Stomach (tissue), 8 donors: ENCODE measurements at regions not wholly inside any gene's neighbourhood (a gene's known extent, or its start where the extent isn't known, plus 50 kb on each side); places are given as distances from the start of the nearest gene placed in this dataset.

Source experiments
- DNase-seq, 2 donors: peaks; one replicate each; pipeline versions ENCODE4 v3.0.0 to v3.0.0-alpha.2; 2013 to 2019
- H3K27ac ChIP-seq, 5 donors: fragments of 200-600 bp in 4 of 5; sonication (generic) in 4 of 5; one replicate each; pipeline ENCODE4 v1.5.1; 2013 to 2019; ENCODE audit warnings: mild to moderate bottlenecking in 1 of 5, moderate library complexity in 1 of 5
- H3K27me3 ChIP-seq, 3 donors: fragments of 200-600 bp; sonication (generic); one replicate each; pipeline ENCODE4 v1.5.1; 2017 to 2019; ENCODE audit warnings: mixed run types in 1 of 3
- H3K36me3 ChIP-seq, 4 donors: fragments of 200-600 bp; sonication (generic); 1 replicate in 3 of 4; 2 replicates in 1 of 4; pipeline ENCODE4 v1.5.1; 2016 to 2019
- H3K4me1 ChIP-seq, 4 donors: fragments of 200-600 bp; sonication (generic); one replicate each; pipeline ENCODE4 v1.5.1; 2016 to 2019
- H3K4me3 ChIP-seq, 4 donors: fragments of 200-600 bp; sonication (generic) in 3 of 4; one replicate each; pipeline ENCODE4 v1.5.1; 2016 to 2019; ENCODE audit warnings: mild to moderate bottlenecking in 1 of 4
- H3K9me3 ChIP-seq, 4 donors: fragments of 200-600 bp; sonication (generic); one replicate each; pipeline ENCODE4 v1.5.1; 2016 to 2019
- EP300 ChIP-seq: sonication (generic); formaldehyde crosslinking; IDR thresholded peaks from one replicate; pipeline ENCODE4 v1.6.1; 2017; ENCODE audit warnings: antibody characterized with exemption
- POLR2A ChIP-seq, 4 donors: fragments of 450-650 bp; IDR thresholded peaks; one replicate each; pipeline ENCODE4 v1.6.1; 2016; ENCODE audit warnings: antibody characterized with exemption in 4 of 4, control low read depth in 2 of 4, mild to moderate bottlenecking in 1 of 4, moderate library complexity in 1 of 4
- POLR2AphosphoS5 ChIP-seq, 3 donors: sonication (generic); formaldehyde crosslinking; IDR thresholded peaks; one replicate each; pipeline ENCODE4 v1.6.1; 2016; ENCODE audit warnings: antibody characterized with exemption in 3 of 3
- WGBS, 5 donors: extraction: QIAGEN DNeasy Blood & Tissue Kit in 3 of 5; methylation state at CpG; one replicate each; pipeline versions ENCODE4 v1.1.5 to v1.1.7; 2013 to 2018; 5-methylcytosine and 5-hydroxymethylcytosine counted together
- intact Hi-C: fragments of 100-400 bp; cut with DNase I; formaldehyde crosslinking; loops from one replicate; pipeline ENCODE4 v1.15.1; 2023; ENCODE audit warnings: low total_unique reads
- TF ChIP-seq, protein P1 (sequence below), 7 experiments: fragments of 450-650 bp in 4 of 7; fragments of 200-600 bp in 3 of 7; sonication (generic) in 3 of 7; IDR thresholded peaks; one replicate each; pipeline ENCODE4 v1.5.1; 2016 to 2019; ENCODE audit warnings: antibody characterized with exemption in 7 of 7, control low read depth in 2 of 7, mild to moderate bottlenecking in 1 of 7
- donor health status: healthy with polysubstance abuse.
- donor health status: Bipolar disorder and iron deficiency.
- donor health status: healthy.

DNA sequence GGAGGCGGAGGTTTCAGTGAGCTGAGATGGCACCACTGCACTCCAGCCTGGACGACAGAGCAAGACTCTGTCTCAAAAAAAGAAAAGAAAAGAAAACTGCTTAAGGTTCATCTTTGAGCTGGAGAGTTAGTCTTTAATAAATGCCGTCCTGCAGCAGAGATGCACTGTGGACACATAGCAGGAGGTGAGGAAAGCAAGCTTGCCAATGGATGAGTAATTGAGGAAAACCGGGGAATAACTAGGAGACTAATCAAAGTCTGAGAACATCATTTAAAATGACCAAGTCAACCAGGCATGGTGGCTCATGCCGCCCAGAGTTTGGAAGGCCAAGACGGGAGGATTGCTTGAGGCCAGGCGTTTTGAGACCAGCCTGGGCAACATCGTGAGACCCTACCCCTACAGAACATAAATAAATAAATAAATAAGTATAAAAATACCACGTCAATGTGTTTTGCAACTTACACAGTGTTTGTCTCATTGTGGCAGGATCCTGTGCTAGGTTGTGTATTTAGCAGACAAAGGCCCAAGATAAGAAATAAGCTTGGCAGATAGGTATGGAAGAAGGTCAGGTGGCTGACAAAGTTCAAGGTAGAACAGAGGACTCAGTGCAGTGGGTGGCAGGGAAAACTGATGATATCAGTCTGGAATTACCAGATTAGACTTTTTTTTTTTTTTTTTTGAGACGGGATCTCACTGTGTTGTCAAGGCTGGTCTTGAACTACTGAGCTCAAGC lies 115.7 kb upstream of the KMT2C start:
- H3K4me3 ChIP-seq: no peak overlapping the region
- DNase-seq: no peak
- TF ChIP-seq EP300 (no peak), POLR2A (IDR thresholded peaks at IDR 0.05) (no peak), POLR2AphosphoS5 (IDR thresholded peaks at IDR 0.05) (no peak)
- TF ChIP-seq, protein P1, sequence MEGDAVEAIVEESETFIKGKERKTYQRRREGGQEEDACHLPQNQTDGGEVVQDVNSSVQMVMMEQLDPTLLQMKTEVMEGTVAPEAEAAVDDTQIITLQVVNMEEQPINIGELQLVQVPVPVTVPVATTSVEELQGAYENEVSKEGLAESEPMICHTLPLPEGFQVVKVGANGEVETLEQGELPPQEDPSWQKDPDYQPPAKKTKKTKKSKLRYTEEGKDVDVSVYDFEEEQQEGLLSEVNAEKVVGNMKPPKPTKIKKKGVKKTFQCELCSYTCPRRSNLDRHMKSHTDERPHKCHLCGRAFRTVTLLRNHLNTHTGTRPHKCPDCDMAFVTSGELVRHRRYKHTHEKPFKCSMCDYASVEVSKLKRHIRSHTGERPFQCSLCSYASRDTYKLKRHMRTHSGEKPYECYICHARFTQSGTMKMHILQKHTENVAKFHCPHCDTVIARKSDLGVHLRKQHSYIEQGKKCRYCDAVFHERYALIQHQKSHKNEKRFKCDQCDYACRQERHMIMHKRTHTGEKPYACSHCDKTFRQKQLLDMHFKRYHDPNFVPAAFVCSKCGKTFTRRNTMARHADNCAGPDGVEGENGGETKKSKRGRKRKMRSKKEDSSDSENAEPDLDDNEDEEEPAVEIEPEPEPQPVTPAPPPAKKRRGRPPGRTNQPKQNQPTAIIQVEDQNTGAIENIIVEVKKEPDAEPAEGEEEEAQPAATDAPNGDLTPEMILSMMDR (IDR thresholded peaks at IDR 0.05): no peak
- intact Hi-C loops: no loop called here
- WGBS, 5 donors: 71 to 80% (median 77%) methylated on average over 10 of the region's 10 CpGs
- H3K4me1 ChIP-seq: no peaks in the 10 kb centered on the region
- H3K36me3 ChIP-seq: no peaks in the 10 kb centered on the region
- no peaks in the 10 kb centered on the region for H3K9me3 ChIP-seq
- no peaks in the 10 kb centered on the region for H3K27me3 ChIP-seq
- no peak overlapping the region for H3K27ac ChIP-seq

DNA sequence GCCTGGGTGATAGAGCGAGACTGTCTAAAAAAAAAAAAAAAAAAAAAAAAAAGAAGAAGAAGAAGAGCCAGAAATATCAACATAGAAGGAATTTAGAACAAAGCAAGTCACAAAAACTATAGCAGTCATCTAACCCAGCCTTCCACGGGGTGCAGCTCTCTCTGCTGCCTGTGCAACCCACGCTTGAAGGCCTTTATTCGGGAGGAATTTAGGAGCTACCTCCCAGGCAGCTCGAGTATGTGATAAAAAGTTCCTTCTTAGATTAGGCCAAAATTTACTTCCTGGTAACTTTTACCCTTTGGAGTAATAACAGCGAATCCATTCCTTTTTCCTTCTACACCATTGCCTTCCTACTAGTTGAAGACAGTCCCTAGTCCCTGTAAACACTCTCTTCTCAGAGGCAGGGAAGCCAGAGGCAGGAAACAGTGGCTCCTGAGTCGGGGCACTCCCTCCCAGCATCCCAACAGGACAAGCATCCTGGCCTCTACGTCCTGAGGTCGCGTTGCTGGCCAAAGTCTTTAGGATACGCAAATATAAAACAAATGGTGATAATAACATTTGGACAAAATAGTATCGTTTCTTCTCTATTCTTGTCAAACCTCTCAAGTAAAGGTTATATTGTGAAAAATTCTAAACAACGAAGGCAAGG lies 109.3 kb upstream of the KMT2C start:
- no peaks in the 10 kb centered on the region for H3K9me3 ChIP-seq
- no peaks in the 10 kb centered on the region for H3K27me3 ChIP-seq
- intact Hi-C loops: no loop called here
- H3K36me3 ChIP-seq: no peaks in the 10 kb centered on the region
- 28 to 58% (median 39%) methylated on average over 12 to 13 of the region's 13 CpGs for WGBS, 5 donors
- DNase-seq: no peak
- no peaks in the 10 kb centered on the region for H3K4me1 ChIP-seq
- no peak overlapping the region for H3K4me3 ChIP-seq
- no peak for TF ChIP-seq POLR2A (IDR thresholded peaks at IDR 0.05)
- TF ChIP-seq, protein P1 (IDR thresholded peaks at IDR 0.05): no peak
- H3K27ac ChIP-seq: no peak overlapping the region

DNA sequence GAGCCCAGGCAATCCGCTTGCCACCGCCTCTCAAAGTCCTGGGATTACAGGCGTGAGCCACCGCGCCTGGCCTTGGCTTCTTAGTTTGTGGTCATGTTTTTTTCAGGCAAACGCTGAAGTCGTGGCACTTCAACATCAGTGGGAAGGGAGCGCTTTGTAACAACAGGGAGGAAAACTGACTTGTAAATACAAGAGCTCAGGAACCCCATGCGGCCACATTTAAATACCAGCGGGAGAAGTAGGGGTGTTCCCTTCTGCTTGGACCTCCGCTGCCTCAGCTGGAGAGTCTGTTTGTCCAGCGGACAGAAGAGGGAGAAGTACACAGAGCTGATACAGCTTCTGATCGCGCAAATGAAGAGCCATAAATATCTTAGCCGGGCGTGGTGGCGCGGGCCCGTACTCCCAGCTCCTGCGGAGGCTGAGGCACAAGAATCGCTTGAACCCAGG lies 108.7 kb upstream of the KMT2C start:
- H3K4me3 ChIP-seq: no peak overlapping the region
- WGBS, 5 donors: 46 to 67% (median 55%) methylated on average over 21 of the region's 21 CpGs
- DNase-seq: no peak
- H3K4me1 ChIP-seq: no peaks in the 10 kb centered on the region
- TF ChIP-seq EP300 (no peak), POLR2AphosphoS5 (IDR thresholded peaks at IDR 0.05) (no peak), POLR2A (IDR thresholded peaks at IDR 0.05) (no peak)
- TF ChIP-seq, protein P1 (IDR thresholded peaks at IDR 0.05): no peak
- no peaks in the 10 kb centered on the region for H3K36me3 ChIP-seq
- no peak overlapping the region for H3K27ac ChIP-seq
- H3K9me3 ChIP-seq: no peaks in the 10 kb centered on the region
- intact Hi-C loops: no loop called here
- H3K27me3 ChIP-seq: no peaks in the 10 kb centered on the region

DNA sequence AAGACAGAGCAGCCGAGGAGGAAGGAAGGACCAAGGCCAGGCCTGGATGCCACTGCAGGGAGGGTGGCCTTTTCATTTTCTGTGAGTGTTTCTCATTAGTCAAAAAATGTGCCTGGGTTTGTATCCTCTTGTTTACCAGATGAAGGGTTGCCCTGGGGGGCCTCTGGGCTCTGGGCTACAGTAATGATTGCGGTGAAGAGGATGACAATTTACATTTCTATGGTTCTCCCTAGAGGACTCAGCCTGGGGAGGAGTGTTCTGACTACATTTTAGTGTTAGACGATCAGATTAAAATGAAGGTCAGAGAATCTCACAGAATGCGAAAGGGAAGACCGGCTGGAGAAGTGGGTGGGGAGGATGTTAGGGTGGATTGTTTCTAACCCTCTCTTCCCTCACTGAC lies 108.0 kb upstream of the KMT2C start:
- TF ChIP-seq POLR2AphosphoS5 (IDR thresholded peaks at IDR 0.05) (no peak), POLR2A (IDR thresholded peaks at IDR 0.05) (no peak), EP300 (no peak)
- TF ChIP-seq, protein P1 (IDR thresholded peaks at IDR 0.05): no peak
- Histone ChIP-seq H3K4me1 (no peaks in the 10 kb centered on the region), H3K4me3 (no peak overlapping the region), H3K9me3 (no peaks in the 10 kb centered on the region), H3K27me3 (no peaks in the 10 kb centered on the region), H3K36me3 (no peaks in the 10 kb centered on the region), H3K27ac (no peak overlapping the region)
- WGBS, 5 donors: 72 to 84% (median 78%) methylated on average over 5 of the region's 5 CpGs
- DNase-seq: no peak
- intact Hi-C loops: no loop called here
